AG09309 (cell line): ENCODE measurements at regions not wholly inside any gene's neighbourhood (a gene's known extent, or its start where the extent isn't known, plus 50 kb on each side); places are given as distances from the start of the nearest gene placed in this dataset.
"Not testable (repeated sequence)": the region's sequence is repeated elsewhere in the genome, so short reads cannot be mapped to it uniquely, and the experiment has no call there.

Experiments
- DNase-seq: peaks from one replicate; pipeline ENCODE4 v3.0.0-alpha.2; 2010; ENCODE audit warnings: low read depth
- H3K4me3 ChIP-seq: 2 replicates; pipeline ENCODE4 v1.5.1; 2011; ENCODE audit warnings: mild to moderate bottlenecking, low read depth, low read length, moderate library complexity; ENCODE audit not compliant: control insufficient read depth
- TF ChIP-seq, protein P1 (sequence below): IDR thresholded peaks from 2 replicates; pipeline ENCODE4 v1.5.1; 2011; ENCODE audit warnings: mild to moderate bottlenecking, low read depth, low read length, inconsistent platforms; ENCODE audit not compliant: insufficient read depth, control insufficient read depth; ENCODE audit errors: missing control alignments

DNA sequence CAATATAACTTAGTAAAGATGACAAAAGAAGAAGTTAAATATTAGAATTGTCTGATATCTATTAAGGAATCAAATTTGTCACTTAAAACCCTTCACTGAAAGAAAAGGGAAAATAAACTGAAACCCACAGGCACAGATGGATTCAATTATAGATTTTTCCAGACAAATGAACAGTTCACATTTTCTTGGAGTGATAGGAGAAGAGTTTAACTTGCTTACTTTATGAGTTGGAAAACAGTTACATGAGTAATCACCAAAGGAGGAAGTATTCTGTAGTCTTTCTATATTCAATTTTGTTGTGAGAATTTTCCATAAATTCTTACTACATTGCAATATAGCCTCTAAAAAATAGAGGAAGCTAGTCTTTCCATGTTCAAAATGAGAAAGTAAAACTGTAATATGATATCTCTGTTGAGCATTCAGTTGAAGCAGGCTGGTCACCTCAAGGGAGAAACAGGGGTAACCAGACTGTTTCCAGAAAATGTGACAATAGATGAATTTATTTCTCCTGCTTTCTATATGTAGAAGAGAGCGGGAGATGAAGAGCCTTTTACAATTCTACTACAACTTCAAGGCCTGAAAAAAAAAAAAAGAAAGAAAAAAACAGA is 330.3 kb upstream of the EPHA5 start:
- DNase-seq: no peak
- H3K4me3 ChIP-seq: no peak overlapping the region
- TF ChIP-seq, protein P1, sequence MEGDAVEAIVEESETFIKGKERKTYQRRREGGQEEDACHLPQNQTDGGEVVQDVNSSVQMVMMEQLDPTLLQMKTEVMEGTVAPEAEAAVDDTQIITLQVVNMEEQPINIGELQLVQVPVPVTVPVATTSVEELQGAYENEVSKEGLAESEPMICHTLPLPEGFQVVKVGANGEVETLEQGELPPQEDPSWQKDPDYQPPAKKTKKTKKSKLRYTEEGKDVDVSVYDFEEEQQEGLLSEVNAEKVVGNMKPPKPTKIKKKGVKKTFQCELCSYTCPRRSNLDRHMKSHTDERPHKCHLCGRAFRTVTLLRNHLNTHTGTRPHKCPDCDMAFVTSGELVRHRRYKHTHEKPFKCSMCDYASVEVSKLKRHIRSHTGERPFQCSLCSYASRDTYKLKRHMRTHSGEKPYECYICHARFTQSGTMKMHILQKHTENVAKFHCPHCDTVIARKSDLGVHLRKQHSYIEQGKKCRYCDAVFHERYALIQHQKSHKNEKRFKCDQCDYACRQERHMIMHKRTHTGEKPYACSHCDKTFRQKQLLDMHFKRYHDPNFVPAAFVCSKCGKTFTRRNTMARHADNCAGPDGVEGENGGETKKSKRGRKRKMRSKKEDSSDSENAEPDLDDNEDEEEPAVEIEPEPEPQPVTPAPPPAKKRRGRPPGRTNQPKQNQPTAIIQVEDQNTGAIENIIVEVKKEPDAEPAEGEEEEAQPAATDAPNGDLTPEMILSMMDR: no peak

DNA sequence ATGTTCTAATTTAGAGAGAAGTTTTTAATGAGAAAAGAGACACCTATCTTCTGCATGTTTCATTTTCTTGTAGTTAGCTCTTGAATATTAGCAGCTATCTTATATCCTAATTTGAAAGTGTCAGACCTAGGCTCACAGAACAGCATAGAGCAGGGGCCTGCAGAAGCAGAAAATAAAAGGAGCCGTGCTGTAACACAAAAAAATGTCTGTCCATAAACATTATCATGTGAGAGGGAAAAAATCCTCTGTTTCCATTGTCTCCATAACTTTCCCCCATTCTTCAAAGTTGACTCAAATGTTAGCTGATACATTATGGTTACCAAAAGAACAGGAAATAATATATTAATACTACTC is 329.2 kb upstream of the EPHA5 start:
- no peak overlapping the region for H3K4me3 ChIP-seq
- DNase-seq: no peak

DNA sequence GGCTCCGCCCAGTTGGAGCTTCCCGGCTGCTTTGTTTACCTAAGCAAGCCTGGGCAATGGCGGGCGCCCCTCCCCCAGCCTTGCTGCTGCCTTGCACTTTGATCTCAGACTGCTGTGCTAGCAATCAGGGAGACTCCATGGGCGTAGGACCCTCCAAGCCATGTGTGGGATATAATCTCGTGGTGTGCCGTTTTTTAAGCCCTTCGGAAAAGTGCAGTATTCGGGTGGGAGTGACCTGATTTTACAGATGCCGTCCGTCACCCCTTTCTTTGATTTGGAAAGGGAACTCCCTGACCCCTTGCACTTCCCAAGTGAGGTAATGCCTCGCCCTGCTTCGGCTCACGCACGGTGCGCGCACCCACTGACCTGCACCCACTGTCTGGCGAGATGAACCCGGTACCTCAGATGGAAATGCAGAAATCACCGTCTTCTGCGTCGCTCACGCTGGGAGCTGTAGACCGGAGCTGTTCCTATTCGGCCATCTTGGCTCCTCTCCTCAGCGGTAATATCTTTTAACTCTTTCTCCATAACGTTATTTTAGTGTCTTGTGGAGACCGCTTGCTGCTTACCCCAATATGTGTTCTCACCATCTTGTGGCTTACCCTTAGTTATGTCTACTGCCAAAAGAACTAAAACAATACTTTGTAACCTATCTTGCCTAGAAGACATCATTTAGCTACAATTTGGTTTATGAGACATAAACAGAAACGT is 328.7 kb upstream of the EPHA5 start:
- DNase-seq, H3K4me3 ChIP-seq: not testable (repeated sequence)

More for the DNA sequence above, 329.2 kb upstream of the EPHA5 start:
- TF ChIP-seq, protein P1: no peak

DNA sequence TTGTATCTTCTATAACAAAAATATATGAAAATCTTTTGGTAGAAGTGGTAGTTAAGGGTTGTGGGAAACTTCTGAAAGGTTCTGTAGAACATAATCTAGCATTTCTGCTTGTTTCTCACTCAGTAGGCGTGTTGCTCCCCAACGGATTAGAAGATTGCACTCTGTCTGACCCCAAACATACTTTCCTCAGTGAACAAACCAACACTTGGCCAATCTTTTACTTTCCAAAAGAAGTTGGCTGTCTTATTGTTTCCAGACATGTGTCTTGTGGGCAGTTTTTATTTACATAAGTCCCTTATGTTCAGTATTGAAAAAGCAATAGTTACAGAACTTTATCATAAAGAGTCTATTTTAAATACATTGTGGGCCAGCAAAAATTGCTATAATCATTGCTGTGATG is 312.8 kb upstream of the EPHA5 start:
- TF ChIP-seq, protein P1: no peak
- no peak overlapping the region for H3K4me3 ChIP-seq
- no peak for DNase-seq

DNA sequence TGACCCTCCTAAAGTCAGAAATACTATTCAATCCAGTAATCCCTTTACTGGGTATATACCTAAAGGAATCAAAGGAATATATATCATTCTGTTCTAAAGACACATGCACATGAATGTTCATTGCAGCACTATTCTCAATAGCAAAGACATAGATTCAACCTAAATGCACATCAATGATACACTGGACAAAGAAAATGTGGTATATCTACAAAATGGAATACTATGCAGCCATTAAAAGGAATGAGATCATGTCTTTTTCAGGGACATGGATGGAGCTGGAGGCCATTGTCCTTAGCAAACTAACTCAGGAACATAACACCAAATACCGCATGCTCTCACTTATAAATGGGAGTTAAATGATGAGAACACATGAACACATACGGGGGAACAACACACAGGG is 306.0 kb upstream of the EPHA5 start:
- no peak overlapping the region for H3K4me3 ChIP-seq
- TF ChIP-seq, protein P1: no peak
- no peak for DNase-seq

DNA sequence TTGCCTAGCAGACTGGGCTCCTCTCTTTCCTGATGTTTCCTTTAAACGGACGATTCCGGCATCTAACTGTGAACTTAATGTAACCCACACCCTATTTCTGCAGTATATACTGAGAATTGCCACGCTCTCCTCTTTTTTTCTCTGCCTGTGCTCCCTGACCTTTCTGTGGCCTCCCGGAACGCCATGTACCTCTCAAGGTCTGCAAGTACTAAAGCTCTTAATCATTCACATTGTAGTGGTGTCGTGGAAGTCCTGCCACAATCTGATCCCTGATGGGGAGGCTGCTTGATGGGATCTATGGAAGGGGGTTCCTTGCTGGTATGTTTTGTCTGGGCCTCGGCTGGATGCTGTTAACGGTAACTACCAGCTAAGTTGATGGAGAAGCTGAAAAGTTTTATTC is 302.9 kb upstream of the EPHA5 start:
- no peak for DNase-seq
- H3K4me3 ChIP-seq: no peak overlapping the region
- TF ChIP-seq, protein P1: no peak

DNA sequence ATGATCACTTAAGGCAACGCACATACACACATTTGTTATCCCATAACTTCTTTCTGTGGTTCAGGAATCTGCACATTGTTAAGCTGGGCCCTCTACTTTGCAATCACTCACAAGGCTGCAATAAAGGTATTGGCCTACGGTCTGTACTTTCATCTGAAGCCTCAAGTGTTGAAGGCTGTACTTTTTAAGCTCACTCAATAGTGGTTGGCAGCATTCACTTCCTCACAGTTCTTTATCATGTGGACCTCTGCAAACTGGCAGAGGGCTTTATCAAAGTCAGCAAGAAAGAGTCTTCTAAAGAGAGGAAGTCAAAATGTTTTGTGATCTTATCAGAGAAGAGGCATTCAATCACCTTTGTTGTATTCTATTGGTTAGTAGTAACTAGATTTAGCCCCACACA is 301.4 kb upstream of the EPHA5 start:
- TF ChIP-seq, protein P1: no peak
- DNase-seq: no peak
- no peak overlapping the region for H3K4me3 ChIP-seq
